ENCODE measurements at regions not wholly inside any gene's neighbourhood (a gene's known extent, or its start where the extent isn't known, plus 50 kb on each side); places are given as distances from the start of the nearest gene placed in this dataset.

DNA sequence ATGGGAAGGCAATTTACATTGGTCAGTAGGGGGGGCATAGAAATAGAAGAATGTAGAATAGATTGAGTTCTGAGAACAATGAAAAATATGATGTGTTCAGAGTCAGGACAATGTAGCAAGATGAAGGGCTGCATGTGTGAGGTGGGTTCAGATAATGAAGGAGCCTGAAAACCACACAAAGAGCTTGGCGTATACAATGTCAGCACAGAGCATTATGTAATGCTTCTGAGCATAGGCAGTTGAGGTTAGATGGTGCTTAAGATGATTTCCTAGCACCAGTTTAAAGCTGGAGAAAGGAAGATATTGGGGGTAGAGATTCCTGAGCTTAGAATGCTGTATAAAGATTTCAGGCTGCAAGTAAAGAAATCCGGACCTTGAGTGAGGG, 202.0 kb upstream of the SNX7 start:
- no peak for DNase-seq (ENCODE audit: low spot score)
- in situ Hi-C loops (cut with MboI; ENCODE audit: low pct_unique_long_range_greater_than_20kb, low sequenced_read_pairs, unreplicated experiment), result loop anchor here (25.0 kb wide), 1 partner anchor 1497 kb away; no protein-coding TSS in a partner anchor
- TF ChIP-seq, protein P1, sequence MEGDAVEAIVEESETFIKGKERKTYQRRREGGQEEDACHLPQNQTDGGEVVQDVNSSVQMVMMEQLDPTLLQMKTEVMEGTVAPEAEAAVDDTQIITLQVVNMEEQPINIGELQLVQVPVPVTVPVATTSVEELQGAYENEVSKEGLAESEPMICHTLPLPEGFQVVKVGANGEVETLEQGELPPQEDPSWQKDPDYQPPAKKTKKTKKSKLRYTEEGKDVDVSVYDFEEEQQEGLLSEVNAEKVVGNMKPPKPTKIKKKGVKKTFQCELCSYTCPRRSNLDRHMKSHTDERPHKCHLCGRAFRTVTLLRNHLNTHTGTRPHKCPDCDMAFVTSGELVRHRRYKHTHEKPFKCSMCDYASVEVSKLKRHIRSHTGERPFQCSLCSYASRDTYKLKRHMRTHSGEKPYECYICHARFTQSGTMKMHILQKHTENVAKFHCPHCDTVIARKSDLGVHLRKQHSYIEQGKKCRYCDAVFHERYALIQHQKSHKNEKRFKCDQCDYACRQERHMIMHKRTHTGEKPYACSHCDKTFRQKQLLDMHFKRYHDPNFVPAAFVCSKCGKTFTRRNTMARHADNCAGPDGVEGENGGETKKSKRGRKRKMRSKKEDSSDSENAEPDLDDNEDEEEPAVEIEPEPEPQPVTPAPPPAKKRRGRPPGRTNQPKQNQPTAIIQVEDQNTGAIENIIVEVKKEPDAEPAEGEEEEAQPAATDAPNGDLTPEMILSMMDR (IDR thresholded peaks at IDR 0.05; ENCODE audit: extremely low read depth, insufficient read depth, missing control alignments), result no peak

DNA sequence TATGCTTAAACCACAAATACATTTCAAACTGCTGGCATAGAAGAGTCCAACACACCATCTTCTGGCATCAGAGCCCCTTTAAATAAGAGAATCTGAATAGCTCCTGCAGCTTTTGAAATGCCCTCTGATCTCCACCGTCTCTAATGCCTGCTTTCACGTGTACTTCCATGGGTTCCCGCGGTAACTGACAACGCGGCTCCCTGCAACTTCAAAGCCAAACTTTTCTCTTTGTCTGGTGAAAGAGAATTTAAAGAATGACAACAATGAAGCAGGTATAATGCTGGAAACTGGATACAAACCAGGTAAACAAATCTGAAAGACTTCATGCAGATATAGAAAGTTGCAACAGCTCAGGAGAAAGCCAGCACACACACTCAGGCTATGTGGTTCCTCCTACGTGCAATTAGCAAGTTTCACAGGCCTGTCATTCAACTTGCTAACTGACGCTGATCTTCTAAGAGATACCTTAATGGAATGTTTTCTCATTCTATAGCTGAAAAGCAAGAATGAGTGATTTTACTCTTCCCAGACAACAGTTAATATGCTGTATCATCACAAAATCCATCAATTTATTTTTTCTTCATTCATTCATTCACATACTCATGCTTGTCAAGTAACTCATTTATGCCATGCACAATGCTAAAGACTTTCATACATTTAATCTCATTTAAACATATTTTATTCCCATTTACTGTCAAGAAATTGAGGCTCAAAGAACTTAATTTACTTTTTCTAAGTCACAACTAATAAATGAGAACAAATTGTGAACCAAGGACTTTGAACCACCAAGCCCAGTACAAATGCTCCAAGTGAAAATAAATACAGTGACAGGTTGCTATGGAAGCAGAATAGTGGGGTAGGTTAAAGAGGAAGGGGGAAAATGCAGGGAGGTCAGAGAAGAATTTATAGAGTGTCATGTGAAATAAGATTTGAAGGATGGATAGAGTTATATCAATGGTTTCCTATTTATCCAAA, 202.7 kb upstream of the SNX7 start:
- no peak for DNase-seq (ENCODE audit: low spot score)
- in situ Hi-C loops (cut with MboI; ENCODE audit: low pct_unique_long_range_greater_than_20kb, low sequenced_read_pairs, unreplicated experiment), result loop anchor here (25.0 kb wide), 1 partner anchor 1496 kb away; no protein-coding TSS in a partner anchor
- TF ChIP-seq, protein P1 (IDR thresholded peaks at IDR 0.05; ENCODE audit: extremely low read depth, insufficient read depth, missing control alignments), result no peak

DNA sequence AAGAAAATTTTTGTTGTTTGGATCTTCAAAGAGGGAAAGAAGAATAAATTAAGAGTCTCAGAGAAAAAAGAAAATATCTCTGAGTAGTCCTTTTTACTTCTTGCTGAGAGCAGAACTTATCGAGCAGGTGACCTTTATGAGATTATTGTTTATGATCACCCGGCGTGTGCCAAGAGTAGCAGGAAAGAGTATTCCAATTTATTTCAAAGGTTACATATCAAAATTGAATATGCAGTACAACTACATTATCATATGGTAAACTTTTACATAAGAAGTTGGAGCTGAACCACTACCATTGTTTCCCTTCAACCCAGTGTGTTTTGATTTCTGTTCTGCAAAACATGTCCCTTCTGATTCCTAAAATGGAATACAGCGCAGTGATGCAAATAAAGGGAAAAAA, 204.3 kb upstream of the SNX7 start:
- TF ChIP-seq, protein P1 (IDR thresholded peaks at IDR 0.05; ENCODE audit: extremely low read depth, insufficient read depth, missing control alignments), result no peak
- DNase-seq (ENCODE audit: low spot score), result no peak
- in situ Hi-C loops (cut with MboI; ENCODE audit: low pct_unique_long_range_greater_than_20kb, low sequenced_read_pairs, unreplicated experiment), result loop anchor here (25.0 kb wide), 1 partner anchor 1495 kb away; no protein-coding TSS in a partner anchor

GRCh38 chr1:98454666-98455065, 206.9 kb upstream of the SNX7 start:
- DNase-seq (ENCODE audit: low spot score), result no peak
- TF ChIP-seq, protein P1 (IDR thresholded peaks at IDR 0.05; ENCODE audit: extremely low read depth, insufficient read depth, missing control alignments), result no peak
- in situ Hi-C loops (cut with MboI; ENCODE audit: low pct_unique_long_range_greater_than_20kb, low sequenced_read_pairs, unreplicated experiment), result loop anchor here (25.0 kb wide), 1 partner anchor 1492 kb away; no protein-coding TSS in a partner anchor

DNA sequence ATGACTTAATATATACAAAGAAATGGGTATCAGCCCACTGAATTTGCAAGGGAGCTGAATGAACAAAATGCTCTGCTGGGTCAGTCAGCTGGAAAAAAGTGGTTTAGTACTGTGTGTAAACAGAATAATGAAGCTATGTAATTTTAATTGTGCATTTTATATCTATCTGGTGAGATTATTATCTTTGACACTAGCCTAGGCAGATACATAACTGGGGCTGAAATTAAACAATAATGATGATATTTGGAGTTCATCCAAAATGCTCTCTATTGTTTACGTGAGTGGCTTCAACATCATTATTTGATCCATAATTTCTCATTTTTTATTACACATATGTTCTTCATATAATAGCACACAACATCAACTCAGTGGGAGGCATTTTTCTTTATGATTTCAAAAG, 208.5 kb upstream of the SNX7 start:
- TF ChIP-seq, protein P1 (IDR thresholded peaks at IDR 0.05; ENCODE audit: extremely low read depth, insufficient read depth, missing control alignments), result no peak
- no peak for DNase-seq (ENCODE audit: low spot score)
- in situ Hi-C loops (cut with MboI; ENCODE audit: low pct_unique_long_range_greater_than_20kb, low sequenced_read_pairs, unreplicated experiment), result loop anchor here (25.0 kb wide), 1 partner anchor 1491 kb away; no protein-coding TSS in a partner anchor

DNA sequence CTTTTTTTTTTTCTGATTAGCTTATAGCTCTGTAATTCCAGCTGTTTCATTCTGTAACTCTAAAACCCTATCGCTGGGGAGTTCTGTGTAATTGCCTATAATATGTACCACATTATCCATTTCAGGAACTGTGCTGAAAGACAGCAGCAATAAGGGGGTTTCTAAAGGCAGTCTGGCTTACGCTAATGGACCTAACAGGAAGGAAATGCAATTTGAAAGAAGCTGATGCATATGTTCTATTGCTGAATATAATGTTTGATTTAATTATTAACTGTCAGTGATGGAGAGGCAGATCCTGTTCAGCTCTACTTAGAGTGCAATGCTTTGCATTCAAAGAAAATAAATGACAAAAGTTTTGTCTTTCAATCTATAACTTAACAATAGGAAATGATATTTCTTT, 209.4 kb upstream of the SNX7 start:
- in situ Hi-C loops (cut with MboI; ENCODE audit: low pct_unique_long_range_greater_than_20kb, low sequenced_read_pairs, unreplicated experiment), result loop anchor here (25.0 kb wide), 1 partner anchor 1490 kb away; no protein-coding TSS in a partner anchor
- TF ChIP-seq, protein P1 (IDR thresholded peaks at IDR 0.05; ENCODE audit: extremely low read depth, insufficient read depth, missing control alignments), result no peak
- no peak for DNase-seq (ENCODE audit: low spot score)
